ENCODE measurements at regions not wholly inside any gene's neighbourhood (a gene's known extent, or its start where the extent isn't known, plus 50 kb on each side); places are given as distances from the start of the nearest gene placed in this dataset.

DNA sequence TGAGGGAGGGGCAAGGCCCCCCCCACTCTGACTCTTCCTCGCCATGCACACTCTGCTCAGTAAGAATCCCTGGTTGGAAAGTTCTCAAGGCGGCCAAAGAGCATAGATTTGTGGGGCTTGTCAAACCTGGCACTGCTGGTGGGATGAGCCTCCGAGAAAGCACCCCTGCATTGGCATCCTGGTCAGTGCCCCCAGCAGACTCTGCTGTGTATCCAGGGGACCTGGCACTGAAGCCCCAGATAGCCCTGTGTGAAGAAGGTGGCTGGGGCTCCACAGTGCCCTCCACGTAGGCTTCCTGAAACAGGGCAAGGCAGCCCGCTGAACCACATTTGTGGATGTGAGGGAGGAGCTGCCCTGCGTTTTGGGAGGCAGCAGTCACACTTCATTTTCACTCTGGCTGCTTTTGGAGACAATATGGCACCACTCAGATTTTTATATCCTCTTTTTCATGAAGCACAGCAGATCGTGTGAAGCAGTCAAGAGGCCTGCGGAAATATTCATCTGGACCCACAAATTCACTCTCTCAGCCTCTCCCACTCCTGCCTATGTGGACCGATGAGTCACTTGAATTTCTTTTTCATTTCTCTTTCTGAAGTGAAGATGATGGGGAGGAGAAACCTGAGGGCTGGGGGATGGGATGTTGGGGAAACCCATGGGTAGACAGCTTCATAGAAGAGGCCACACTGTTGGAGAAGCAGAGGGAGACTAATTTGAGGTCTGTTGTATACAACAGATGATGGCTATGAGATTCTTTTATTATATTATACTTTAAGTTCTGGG is 88.7 kb upstream of the BCL6 start:
- TF ChIP-seq HNF4A (conservative IDR thresholded peaks at IDR 0.05) (no peak), YY1 (IDR thresholded peaks at IDR 0.05) (no peak), GABPA (IDR thresholded peaks at IDR 0.05 in 1 of 2, conservative IDR thresholded peaks at IDR 0.05 in 1 of 2) (no peak), HNF4G (IDR thresholded peaks at IDR 0.05) (no peak), EGR1 (IDR thresholded peaks at IDR 0.05; ENCODE audit: low read depth in 2 of 2) (no peak), NR2F2 (IDR thresholded peaks at IDR 0.05) (no peak), RXRA (IDR thresholded peaks at IDR 0.05) (no peak), RAD21 (IDR thresholded peaks at IDR 0.05) (no peak), FOXA2 (IDR thresholded peaks at IDR 0.05) (no peak)
- TF ChIP-seq, protein P1, sequence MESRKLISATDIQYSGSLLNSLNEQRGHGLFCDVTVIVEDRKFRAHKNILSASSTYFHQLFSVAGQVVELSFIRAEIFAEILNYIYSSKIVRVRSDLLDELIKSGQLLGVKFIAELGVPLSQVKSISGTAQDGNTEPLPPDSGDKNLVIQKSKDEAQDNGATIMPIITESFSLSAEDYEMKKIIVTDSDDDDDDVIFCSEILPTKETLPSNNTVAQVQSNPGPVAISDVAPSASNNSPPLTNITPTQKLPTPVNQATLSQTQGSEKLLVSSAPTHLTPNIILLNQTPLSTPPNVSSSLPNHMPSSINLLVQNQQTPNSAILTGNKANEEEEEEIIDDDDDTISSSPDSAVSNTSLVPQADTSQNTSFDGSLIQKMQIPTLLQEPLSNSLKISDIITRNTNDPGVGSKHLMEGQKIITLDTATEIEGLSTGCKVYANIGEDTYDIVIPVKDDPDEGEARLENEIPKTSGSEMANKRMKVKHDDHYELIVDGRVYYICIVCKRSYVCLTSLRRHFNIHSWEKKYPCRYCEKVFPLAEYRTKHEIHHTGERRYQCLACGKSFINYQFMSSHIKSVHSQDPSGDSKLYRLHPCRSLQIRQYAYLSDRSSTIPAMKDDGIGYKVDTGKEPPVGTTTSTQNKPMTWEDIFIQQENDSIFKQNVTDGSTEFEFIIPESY (IDR thresholded peaks at IDR 0.05) = no peak
- TF ChIP-seq, protein P2, sequence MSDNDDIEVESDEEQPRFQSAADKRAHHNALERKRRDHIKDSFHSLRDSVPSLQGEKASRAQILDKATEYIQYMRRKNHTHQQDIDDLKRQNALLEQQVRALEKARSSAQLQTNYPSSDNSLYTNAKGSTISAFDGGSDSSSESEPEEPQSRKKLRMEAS (IDR thresholded peaks at IDR 0.05) = no peak
- TF ChIP-seq, protein P3, sequence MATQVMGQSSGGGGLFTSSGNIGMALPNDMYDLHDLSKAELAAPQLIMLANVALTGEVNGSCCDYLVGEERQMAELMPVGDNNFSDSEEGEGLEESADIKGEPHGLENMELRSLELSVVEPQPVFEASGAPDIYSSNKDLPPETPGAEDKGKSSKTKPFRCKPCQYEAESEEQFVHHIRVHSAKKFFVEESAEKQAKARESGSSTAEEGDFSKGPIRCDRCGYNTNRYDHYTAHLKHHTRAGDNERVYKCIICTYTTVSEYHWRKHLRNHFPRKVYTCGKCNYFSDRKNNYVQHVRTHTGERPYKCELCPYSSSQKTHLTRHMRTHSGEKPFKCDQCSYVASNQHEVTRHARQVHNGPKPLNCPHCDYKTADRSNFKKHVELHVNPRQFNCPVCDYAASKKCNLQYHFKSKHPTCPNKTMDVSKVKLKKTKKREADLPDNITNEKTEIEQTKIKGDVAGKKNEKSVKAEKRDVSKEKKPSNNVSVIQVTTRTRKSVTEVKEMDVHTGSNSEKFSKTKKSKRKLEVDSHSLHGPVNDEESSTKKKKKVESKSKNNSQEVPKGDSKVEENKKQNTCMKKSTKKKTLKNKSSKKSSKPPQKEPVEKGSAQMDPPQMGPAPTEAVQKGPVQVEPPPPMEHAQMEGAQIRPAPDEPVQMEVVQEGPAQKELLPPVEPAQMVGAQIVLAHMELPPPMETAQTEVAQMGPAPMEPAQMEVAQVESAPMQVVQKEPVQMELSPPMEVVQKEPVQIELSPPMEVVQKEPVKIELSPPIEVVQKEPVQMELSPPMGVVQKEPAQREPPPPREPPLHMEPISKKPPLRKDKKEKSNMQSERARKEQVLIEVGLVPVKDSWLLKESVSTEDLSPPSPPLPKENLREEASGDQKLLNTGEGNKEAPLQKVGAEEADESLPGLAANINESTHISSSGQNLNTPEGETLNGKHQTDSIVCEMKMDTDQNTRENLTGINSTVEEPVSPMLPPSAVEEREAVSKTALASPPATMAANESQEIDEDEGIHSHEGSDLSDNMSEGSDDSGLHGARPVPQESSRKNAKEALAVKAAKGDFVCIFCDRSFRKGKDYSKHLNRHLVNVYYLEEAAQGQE (IDR thresholded peaks at IDR 0.05) = no peak
- TF ChIP-seq, protein P4, sequence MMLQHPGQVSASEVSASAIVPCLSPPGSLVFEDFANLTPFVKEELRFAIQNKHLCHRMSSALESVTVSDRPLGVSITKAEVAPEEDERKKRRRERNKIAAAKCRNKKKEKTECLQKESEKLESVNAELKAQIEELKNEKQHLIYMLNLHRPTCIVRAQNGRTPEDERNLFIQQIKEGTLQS (IDR thresholded peaks at IDR 0.05) = no peak
- Histone ChIP-seq H3K4me3 (ENCODE audit: low read depth in 1 of 3, low read length in 3 of 3) (no peak overlapping the region), H3K9me3 (ENCODE audit: control insufficient read depth in 4 of 4, low read length in 3 of 4) (no peaks in the 10 kb centered on the region), H3K27ac (ENCODE audit: low read depth in 1 of 2, low read length in 2 of 2) (no peak overlapping the region), H3K27me3 (ENCODE audit: control insufficient read depth in 4 of 4, insufficient read depth in 4 of 4, low read length in 3 of 4) (no peaks in the 10 kb centered on the region), H3K9ac (ENCODE audit: low read depth in 1 of 2, low read length in 2 of 2) (no peak overlapping the region), H3K4me1 (ENCODE audit: control insufficient read depth in 4 of 4, insufficient read depth in 4 of 4, low read length in 3 of 4) (no peaks in the 10 kb centered on the region), H3K36me3 (ENCODE audit: control insufficient read depth in 4 of 4, insufficient read depth in 3 of 4, low read depth in 1 of 4, low read length in 3 of 4) (no peaks in the 10 kb centered on the region)
- WGBS = 93% methylated on average over 9 of the region's 9 CpGs
- DNase-seq (ENCODE audit: low spot score) = no peak

DNA sequence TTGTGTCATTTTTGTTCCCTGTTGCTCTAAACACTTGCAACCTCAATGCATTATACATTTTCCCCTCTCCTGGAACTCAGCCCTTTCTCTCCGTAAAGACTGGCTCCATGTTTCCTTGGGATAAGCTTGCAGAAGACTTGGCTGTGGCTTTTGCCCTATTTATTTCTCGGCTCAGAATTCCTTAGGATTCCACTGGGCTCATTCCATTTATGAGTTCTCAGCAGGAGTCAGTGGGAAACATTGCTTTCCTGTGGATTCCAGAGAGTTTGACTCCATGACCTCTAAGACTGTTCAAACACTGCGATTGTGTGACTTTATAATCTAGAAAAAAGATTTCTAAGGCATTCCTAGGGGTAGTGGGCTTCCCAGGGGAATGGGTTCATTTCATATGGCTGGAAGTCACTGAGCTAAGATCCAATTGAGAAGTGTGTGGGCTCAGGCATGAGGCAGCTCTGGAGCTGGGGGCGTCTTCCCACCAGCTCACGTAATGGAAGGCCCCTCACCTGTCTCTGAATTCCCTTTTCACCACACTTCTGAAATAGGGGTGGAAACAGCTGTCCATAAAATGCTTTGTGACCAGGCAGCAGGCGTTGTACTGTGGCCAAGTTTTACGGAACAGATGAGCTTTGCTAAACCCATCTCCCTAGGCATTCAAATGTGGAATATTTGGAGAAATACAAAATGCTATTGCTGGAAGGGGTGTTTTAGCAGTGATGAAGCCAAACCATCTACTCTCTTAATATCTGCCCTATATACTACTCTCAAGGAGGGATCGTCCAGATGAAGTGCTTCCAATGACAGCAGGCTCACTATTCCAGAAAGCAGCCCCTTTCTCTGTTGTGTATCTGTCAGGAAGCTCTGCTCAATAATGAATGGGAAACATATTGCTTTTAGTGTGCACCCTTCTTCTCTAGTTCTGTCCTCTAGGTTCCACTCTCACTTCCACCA is 91.8 kb upstream of the BCL6 start:
- Histone ChIP-seq H3K27me3 (ENCODE audit: control insufficient read depth in 4 of 4, insufficient read depth in 4 of 4, low read length in 3 of 4) (no peaks in the 10 kb centered on the region), H3K4me1 (ENCODE audit: control insufficient read depth in 4 of 4, insufficient read depth in 4 of 4, low read length in 3 of 4) (no peaks in the 10 kb centered on the region), H3K9ac (ENCODE audit: low read depth in 1 of 2, low read length in 2 of 2) (no peak overlapping the region), H3K9me3 (ENCODE audit: control insufficient read depth in 4 of 4, low read length in 3 of 4) (no peaks in the 10 kb centered on the region), H3K4me3 (ENCODE audit: low read depth in 1 of 3, low read length in 3 of 3) (no peak overlapping the region), H3K27ac (ENCODE audit: low read depth in 1 of 2, low read length in 2 of 2) (no peak overlapping the region), H3K36me3 (ENCODE audit: control insufficient read depth in 4 of 4, insufficient read depth in 3 of 4, low read depth in 1 of 4, low read length in 3 of 4) (no peaks in the 10 kb centered on the region)
- no peak for DNase-seq (ENCODE audit: low spot score)
- WGBS = 92% methylated on average over 8 of the region's 8 CpGs
- TF ChIP-seq, protein P3 (IDR thresholded peaks at IDR 0.05) = no peak
- TF ChIP-seq HNF4A (conservative IDR thresholded peaks at IDR 0.05) (no peak), RAD21 (IDR thresholded peaks at IDR 0.05) (no peak), TAF1 (conservative IDR thresholded peaks at IDR 0.05) (no peak), SP1 (IDR thresholded peaks at IDR 0.05) (no peak), GABPA (IDR thresholded peaks at IDR 0.05 in 1 of 2, conservative IDR thresholded peaks at IDR 0.05 in 1 of 2) (no peak), JUND (IDR thresholded peaks at IDR 0.05) (no peak), YY1 (IDR thresholded peaks at IDR 0.05) (no peak), RXRA (IDR thresholded peaks at IDR 0.05) (no peak), NR2F2 (IDR thresholded peaks at IDR 0.05) (no peak)
- TF ChIP-seq, protein P5, sequence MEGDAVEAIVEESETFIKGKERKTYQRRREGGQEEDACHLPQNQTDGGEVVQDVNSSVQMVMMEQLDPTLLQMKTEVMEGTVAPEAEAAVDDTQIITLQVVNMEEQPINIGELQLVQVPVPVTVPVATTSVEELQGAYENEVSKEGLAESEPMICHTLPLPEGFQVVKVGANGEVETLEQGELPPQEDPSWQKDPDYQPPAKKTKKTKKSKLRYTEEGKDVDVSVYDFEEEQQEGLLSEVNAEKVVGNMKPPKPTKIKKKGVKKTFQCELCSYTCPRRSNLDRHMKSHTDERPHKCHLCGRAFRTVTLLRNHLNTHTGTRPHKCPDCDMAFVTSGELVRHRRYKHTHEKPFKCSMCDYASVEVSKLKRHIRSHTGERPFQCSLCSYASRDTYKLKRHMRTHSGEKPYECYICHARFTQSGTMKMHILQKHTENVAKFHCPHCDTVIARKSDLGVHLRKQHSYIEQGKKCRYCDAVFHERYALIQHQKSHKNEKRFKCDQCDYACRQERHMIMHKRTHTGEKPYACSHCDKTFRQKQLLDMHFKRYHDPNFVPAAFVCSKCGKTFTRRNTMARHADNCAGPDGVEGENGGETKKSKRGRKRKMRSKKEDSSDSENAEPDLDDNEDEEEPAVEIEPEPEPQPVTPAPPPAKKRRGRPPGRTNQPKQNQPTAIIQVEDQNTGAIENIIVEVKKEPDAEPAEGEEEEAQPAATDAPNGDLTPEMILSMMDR (IDR thresholded peaks at IDR 0.05; ENCODE audit: low read depth, low read length, missing input control) = no peak

Measured in liver (tissue), 8 donors.